GM12891 (cell line): ENCODE measurements at regions not wholly inside any gene's neighbourhood (a gene's known extent, or its start where the extent isn't known, plus 50 kb on each side); places are given as distances from the start of the nearest gene placed in this dataset.

ENCODE experiments used
- POLR2A ChIP-seq: IDR thresholded peaks from 2 replicates; pipeline ENCODE4 v1.6.1; 2011; ENCODE audit warnings: low read depth, low read length, control low read depth
- POLR2AphosphoS5 ChIP-seq: IDR thresholded peaks from 2 replicates; pipeline ENCODE4 v1.6.1; 2011; ENCODE audit warnings: low read depth, low read length, control low read depth
- SPI1 ChIP-seq: IDR thresholded peaks from 2 replicates; pipeline ENCODE4 v1.6.1; 2011; ENCODE audit warnings: low read depth, low read length, control low read depth
- TAF1 ChIP-seq: IDR thresholded peaks from 2 replicates; pipeline ENCODE4 v1.6.1; 2011; ENCODE audit warnings: low read depth, low read length, control low read depth

- TF ChIP-seq POLR2A = no peak
- TF ChIP-seq POLR2AphosphoS5 = no peak
- TF ChIP-seq TAF1 = no peak
- no peak for TF ChIP-seq SPI1
Observed at GRCh38 chr2:164335128-164335527, 286.2 kb downstream of the GRB14 start.
